Neural progenitor cell (in vitro differentiated cells): ENCODE measurements at regions not wholly inside any gene's neighbourhood (a gene's known extent, or its start where the extent isn't known, plus 50 kb on each side); places are given as distances from the start of the nearest gene placed in this dataset.

Source experiments
- DNase-seq: peaks from one replicate; pipeline ENCODE4 v3.0.0-alpha.2; 2016; ENCODE audit warnings: low spot score
- H2AFZ ChIP-seq: fragments of 200-600 bp; sonication (generic); replicated peaks from 2 replicates; pipeline ENCODE4 v1.6.1; 2016; ENCODE audit warnings: antibody characterized with exemption
- H3F3A ChIP-seq: fragments of 200-600 bp; sonication (generic); 2 replicates; pipeline ENCODE4 v1.6.1; 2016; ENCODE audit warnings: antibody characterized with exemption, low read depth
- H3K27ac ChIP-seq: fragments of 200-600 bp; sonication (generic); 2 replicates; pipeline ENCODE4 v1.5.1; 2016; ENCODE audit warnings: mild to moderate bottlenecking
- H3K27me3 ChIP-seq: fragments of 200-600 bp; sonication (generic); 2 replicates; pipeline ENCODE4 v1.6.1; 2016; ENCODE audit warnings: mild to moderate bottlenecking, moderate library complexity
- H3K36me3 ChIP-seq: fragments of 200-600 bp; sonication (generic); 2 replicates; pipeline ENCODE4 v1.5.1; 2016
- H3K4me1 ChIP-seq: fragments of 200-600 bp; sonication (generic); 2 replicates; pipeline ENCODE4 v1.6.1; 2016; ENCODE audit warnings: mixed run types
- H3K4me2 ChIP-seq: fragments of 200-600 bp; sonication (generic); 2 replicates; pipeline ENCODE4 v1.6.1; 2016
- H3K4me3 ChIP-seq: fragments of 200-600 bp; sonication (generic); 2 replicates; pipeline ENCODE4 v1.5.1; 2016
- H3K79me2 ChIP-seq: fragments of 200-600 bp; sonication (generic); 2 replicates; pipeline ENCODE4 v1.6.1; 2016; ENCODE audit warnings: low read depth
- H3K9ac ChIP-seq: fragments of 200-600 bp; sonication (generic); 2 replicates; pipeline ENCODE4 v1.6.1; 2016
- H3K9me3 ChIP-seq: fragments of 200-600 bp; sonication (generic); 2 replicates; pipeline ENCODE4 v1.5.1; 2016; ENCODE audit warnings: low read depth
- H4K20me1 ChIP-seq: fragments of 200-600 bp; sonication (generic); 2 replicates; pipeline ENCODE4 v1.6.1; 2016; ENCODE audit warnings: low read depth
- H3K27ac Mint-ChIP-seq: 3 replicates; pipeline ENCODE4 v1.8.0; 2021; ENCODE audit warnings: mixed read lengths
- H3K27me3 Mint-ChIP-seq: 2 replicates; pipeline ENCODE4 v1.8.0; 2022; ENCODE audit warnings: low read depth, mild to moderate bottlenecking, inconsistent platforms, moderate library complexity, mixed read lengths; ENCODE audit not compliant: insufficient read depth
- H3K36me3 Mint-ChIP-seq: 3 replicates; pipeline ENCODE4 v1.8.0; 2021; ENCODE audit warnings: mixed read lengths
- H3K4me1 Mint-ChIP-seq: 3 replicates; pipeline ENCODE4 v1.8.0; 2021; ENCODE audit warnings: mixed read lengths
- H3K4me3 Mint-ChIP-seq: 3 replicates; pipeline ENCODE4 v1.8.0; 2021; ENCODE audit warnings: mild to moderate bottlenecking, moderate library complexity, mixed read lengths
- H3K9me3 Mint-ChIP-seq: 3 replicates; pipeline ENCODE4 v1.8.0; 2020; ENCODE audit warnings: mixed read lengths
- EZH2 ChIP-seq: fragments of 200-600 bp; sonication (generic); IDR thresholded peaks from 2 replicates; pipeline ENCODE4 v1.6.1; 2017; ENCODE audit warnings: antibody characterized with exemption, mild to moderate bottlenecking, moderate library complexity
- EZH2phosphoT487 ChIP-seq: fragments of 200-600 bp; sonication (generic); IDR thresholded peaks from 2 replicates; pipeline ENCODE4 v1.6.1; 2017; ENCODE audit warnings: antibody characterized with exemption
- TF ChIP-seq, protein P1 (sequence below): fragments of 200-600 bp; sonication (generic); IDR thresholded peaks from 2 replicates; pipeline ENCODE4 v1.5.1; 2017; ENCODE audit warnings: antibody characterized with exemption, mild to moderate bottlenecking

DNA sequence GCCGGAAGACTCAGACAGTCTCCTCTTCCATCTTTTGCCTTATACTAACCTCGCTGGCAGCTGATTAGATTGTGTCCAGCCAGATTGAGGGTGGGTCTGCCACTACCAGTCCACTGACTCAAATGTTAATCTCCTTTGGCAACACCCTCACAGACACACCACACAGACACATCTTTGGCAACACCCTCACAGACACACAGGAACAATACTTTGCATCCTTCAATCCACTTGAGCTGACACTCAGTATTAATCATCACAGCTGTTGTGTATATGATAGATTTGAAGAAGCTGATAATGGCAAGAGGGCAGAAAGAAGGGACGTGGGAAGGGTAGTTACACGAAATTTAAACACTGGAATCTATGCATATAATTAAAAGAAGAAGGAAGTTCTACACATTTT is 139.5 kb downstream of the ANKRD50 start:
- Histone ChIP-seq H3K4me1 (no peaks in the 10 kb centered on the region), H3K79me2 (no peaks in the 10 kb centered on the region), H2AFZ (peak overlapping the region; percentile 60), H3K36me3 (peaks cover 8% of the 10 kb centered on the region), H4K20me1 (no peaks in the 10 kb centered on the region), H3K9ac (no peak overlapping the region), H3K27ac (no peak overlapping the region), H3K4me3 (no peak overlapping the region), H3K27me3 (no peaks in the 10 kb centered on the region), H3F3A (no peaks in the 10 kb centered on the region), H3K4me2 (no peak overlapping the region), H3K9me3 (no peaks in the 10 kb centered on the region)
- H3K4me1 Mint-ChIP-seq = no peaks in the 10 kb centered on the region
- peaks cover 10% of the 10 kb centered on the region for H3K9me3 Mint-ChIP-seq
- H3K4me3 Mint-ChIP-seq = no peak overlapping the region
- DNase-seq = no peak
- no peak overlapping the region for H3K27ac Mint-ChIP-seq
- no peaks in the 10 kb centered on the region for H3K27me3 Mint-ChIP-seq
- no peaks in the 10 kb centered on the region for H3K36me3 Mint-ChIP-seq
- TF ChIP-seq EZH2 (no peak), EZH2phosphoT487 (no peak)
- TF ChIP-seq, protein P1, sequence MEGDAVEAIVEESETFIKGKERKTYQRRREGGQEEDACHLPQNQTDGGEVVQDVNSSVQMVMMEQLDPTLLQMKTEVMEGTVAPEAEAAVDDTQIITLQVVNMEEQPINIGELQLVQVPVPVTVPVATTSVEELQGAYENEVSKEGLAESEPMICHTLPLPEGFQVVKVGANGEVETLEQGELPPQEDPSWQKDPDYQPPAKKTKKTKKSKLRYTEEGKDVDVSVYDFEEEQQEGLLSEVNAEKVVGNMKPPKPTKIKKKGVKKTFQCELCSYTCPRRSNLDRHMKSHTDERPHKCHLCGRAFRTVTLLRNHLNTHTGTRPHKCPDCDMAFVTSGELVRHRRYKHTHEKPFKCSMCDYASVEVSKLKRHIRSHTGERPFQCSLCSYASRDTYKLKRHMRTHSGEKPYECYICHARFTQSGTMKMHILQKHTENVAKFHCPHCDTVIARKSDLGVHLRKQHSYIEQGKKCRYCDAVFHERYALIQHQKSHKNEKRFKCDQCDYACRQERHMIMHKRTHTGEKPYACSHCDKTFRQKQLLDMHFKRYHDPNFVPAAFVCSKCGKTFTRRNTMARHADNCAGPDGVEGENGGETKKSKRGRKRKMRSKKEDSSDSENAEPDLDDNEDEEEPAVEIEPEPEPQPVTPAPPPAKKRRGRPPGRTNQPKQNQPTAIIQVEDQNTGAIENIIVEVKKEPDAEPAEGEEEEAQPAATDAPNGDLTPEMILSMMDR = no peak

DNA sequence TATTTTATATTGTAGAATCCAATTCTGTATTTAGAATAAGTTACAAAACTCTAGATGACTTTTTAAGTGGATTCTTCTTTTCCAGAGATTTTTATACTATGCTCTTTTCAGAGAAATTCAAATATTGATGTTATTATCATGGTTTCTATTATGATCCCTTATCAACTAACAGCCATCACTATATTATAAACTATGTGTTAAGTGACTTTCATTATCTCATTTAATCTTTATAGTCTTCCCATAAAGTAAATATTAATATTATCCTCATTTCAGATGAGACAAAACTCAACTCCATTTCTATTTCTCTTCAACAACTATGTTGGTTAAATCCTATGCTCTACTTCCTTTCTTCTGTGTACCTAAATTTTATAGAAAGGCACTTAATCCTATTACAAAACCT is 132.6 kb downstream of the ANKRD50 start:
- Histone ChIP-seq H3K9ac (no peak overlapping the region), H3K4me3 (no peak overlapping the region), H4K20me1 (no peaks in the 10 kb centered on the region), H3K27ac (no peak overlapping the region), H3K9me3 (no peaks in the 10 kb centered on the region), H3F3A (no peaks in the 10 kb centered on the region), H3K27me3 (no peaks in the 10 kb centered on the region), H2AFZ (no peak overlapping the region), H3K79me2 (no peaks in the 10 kb centered on the region), H3K4me1 (no peaks in the 10 kb centered on the region), H3K4me2 (no peak overlapping the region), H3K36me3 (peaks cover 3% of the 10 kb centered on the region)
- TF ChIP-seq, protein P1 = no peak
- TF ChIP-seq EZH2 (no peak), EZH2phosphoT487 (no peak)
- no peak for DNase-seq
- Mint-ChIP-seq H3K4me1 (no peaks in the 10 kb centered on the region), H3K4me3 (no peak overlapping the region), H3K36me3 (no peaks in the 10 kb centered on the region), H3K9me3 (peaks cover 33% of the 10 kb centered on the region), H3K27ac (no peak overlapping the region), H3K27me3 (peaks cover 4% of the 10 kb centered on the region)

DNA sequence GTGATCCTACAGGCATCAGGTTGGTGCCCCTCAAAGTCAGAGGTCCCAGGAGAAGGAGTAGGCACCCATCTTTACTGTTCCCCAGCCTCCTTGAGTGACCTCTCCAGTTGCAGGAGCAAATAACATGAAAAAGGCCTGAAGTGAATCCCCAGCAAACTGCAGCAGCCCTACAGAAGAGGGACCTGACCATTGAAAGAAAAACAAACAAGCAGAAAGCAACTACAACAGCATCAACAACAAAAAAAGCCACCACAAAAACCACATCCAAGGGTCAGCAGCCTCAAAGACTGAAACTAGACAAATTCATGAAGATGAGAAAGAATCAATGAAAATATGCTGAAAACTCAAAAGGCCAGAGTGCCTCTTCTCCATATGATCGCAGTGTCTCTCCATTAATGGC is 128.7 kb downstream of the ANKRD50 start:
- Mint-ChIP-seq H3K4me1 (no peaks in the 10 kb centered on the region), H3K36me3 (no peaks in the 10 kb centered on the region), H3K9me3 (peaks cover 30% of the 10 kb centered on the region), H3K4me3 (no peak overlapping the region), H3K27ac (no peak overlapping the region), H3K27me3 (peaks cover 4% of the 10 kb centered on the region)
- Histone ChIP-seq H3K9me3 (no peaks in the 10 kb centered on the region), H3K27me3 (no peaks in the 10 kb centered on the region), H3K36me3 (no peaks in the 10 kb centered on the region), H3K4me2 (no peak overlapping the region), H3K27ac (no peak overlapping the region), H3K4me3 (no peak overlapping the region), H3K79me2 (no peaks in the 10 kb centered on the region), H3K4me1 (no peaks in the 10 kb centered on the region), H4K20me1 (no peaks in the 10 kb centered on the region), H2AFZ (no peak overlapping the region), H3K9ac (no peak overlapping the region), H3F3A (no peaks in the 10 kb centered on the region)
- TF ChIP-seq EZH2 (no peak), EZH2phosphoT487 (no peak)
- TF ChIP-seq, protein P1 = no peak
- no peak for DNase-seq
